NCI-H1105 treated with DMSO at 0.1 percent for 48 hours (cell line): ENCODE measurements at regions not wholly inside any gene's neighbourhood (a gene's known extent, or its start where the extent isn't known, plus 50 kb on each side); places are given as distances from the start of the nearest gene placed in this dataset.
A peak's percentile ranks its signal among the peaks of the same experiment; 100 is the strongest.
"Not testable (repeated sequence)": the region's sequence is repeated elsewhere in the genome, so short reads cannot be mapped to it uniquely, and the experiment has no call there.

ENCODE experiments used
- DNase-seq: peaks from one replicate; lab custom pipeline; 2025; lab: John Stamatoyannopoulos, UW

GRCh38 chr11:128157423-128158298 lies 429.7 kb downstream of the ETS1 start:
- DNase-seq: peak; percentile 92

- DNase-seq: no peak
These were observed 430.9 kb downstream of the ETS1 start for GRCh38 chr11:128156486-128156885.

- DNase-seq: no peak
These were observed 431.8 kb downstream of the ETS1 start for GRCh38 chr11:128155590-128155989.

DNA sequence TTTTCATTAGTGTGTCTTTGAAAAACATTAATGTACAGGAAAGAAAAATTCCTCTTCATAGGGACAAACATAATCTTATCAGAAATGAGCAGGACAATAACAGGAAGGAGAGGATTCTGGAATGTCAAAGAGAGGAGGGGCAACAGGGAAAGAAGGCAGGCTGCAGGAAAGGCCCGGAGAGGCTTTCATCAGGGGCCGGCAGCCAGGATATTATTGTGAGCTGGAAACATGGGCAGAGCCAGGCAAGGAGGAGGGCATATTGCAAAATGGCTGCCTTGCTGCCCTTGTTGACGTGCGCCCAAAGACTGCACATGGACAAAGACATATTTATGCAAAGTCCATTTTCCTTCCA lies 433.7 kb downstream of the ETS1 start:
- DNase-seq: no peak

DNA sequence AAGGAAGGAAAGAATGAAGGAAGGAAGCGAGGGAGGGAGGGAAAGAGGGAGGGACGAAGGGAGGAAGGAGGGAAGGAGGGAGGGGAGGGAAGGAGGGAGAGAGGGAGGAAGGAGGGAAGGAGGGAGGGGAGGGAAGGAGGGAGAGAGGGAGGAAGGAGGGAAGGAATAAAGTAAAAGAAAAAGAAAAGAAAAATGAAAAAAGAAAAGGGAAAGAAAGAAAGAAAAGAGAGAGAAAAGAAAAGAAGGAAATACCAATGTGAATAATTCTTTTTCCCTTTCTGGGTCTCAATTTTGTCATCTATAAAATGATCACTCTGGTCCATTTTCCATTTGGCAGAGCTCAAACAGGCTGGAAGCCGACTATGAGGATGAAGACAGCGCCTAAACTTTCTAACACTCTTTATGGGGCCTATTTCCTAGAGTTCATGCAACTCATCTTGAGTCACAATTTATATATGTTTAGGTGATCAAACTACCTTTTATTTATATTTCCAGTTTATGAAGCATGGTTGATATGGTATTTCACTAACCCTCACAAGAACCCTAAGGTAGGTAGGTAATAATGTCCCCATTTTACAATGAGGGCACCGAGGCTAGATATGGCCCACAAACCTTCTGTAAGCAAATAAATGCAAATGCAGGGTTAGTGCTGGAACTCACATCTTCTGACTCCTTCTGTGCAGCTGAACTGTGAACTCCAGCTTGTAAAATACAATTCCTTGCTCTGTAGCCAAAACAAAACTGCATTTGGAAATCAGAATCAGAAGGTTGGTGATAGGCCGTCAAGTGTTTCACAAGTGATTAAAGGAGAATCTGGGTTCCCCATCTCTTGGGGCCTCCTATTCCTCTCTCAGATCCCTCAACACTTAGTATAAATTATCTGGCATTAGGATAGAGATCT lies 434.3 kb downstream of the ETS1 start:
- DNase-seq: no peak

GRCh38 chr11:128151780-128152179 lies 435.6 kb downstream of the ETS1 start:
- no peak for DNase-seq

DNA sequence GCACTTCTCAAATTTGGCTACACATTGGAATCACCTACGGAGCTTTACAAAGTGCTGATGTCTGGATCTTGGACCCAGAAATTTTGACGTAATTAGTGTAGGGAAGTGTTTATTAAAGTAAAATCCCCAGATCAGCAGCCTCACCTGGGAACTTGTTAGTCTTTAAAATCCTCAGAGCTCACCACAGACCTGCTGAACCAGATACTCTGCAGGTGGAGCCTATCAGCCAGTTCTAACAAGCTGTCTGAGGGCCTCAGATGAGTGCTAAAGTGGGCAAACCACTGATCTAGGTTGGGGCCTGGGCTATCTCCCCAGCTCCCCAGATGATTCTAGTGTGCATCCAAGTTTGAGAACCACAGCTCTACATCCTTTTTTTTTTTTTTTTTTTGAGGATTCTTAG lies 436.0 kb downstream of the ETS1 start:
- no peak for DNase-seq

- DNase-seq: no peak
These were observed 439.1 kb downstream of the ETS1 start for GRCh38 chr11:128148208-128148607.

DNA sequence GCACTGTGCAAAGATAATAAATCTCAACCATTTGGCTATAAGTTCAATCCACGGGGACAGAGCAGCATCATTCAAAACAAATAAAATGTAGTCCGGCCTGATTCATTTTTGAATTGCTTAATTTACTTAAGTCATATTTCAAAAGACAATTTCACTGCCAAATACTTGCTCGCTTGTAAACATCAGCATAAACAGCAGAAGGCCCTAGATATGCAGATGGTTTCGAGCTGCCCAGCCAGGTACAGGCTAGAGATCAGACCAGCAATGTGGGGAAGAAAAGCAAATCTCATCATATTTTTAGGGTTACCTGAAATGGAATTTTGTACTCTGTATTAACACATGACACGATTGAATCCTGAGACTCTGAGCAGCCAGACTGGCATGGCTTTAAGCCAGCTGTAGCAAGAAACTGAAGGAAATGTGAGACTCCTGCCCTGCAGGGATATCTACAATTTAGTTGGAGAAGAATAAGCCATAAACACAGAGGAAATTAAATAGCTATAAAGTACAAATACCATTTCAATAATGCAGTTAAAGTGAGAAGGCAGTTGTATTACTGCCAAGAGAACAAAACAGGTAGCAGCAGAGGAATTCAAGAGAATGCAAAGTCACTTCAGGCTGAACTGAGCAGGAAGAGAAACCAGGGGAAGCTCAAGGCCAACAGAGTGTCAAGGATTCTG lies 440.3 kb downstream of the ETS1 start:
- peak; percentile 39 for DNase-seq

- DNase-seq: not testable (repeated sequence)
These were observed 447.1 kb downstream of the ETS1 start for GRCh38 chr11:128140293-128140692.

GRCh38 chr11:128135451-128135850 lies 451.9 kb downstream of the ETS1 start:
- DNase-seq: no peak

- no peak for DNase-seq
These were observed 453.9 kb downstream of the ETS1 start for GRCh38 chr11:128133501-128133900.

- no peak for DNase-seq
These were observed 457.3 kb downstream of the ETS1 start for GRCh38 chr11:128130052-128130451.

- no peak for DNase-seq
These were observed 461.6 kb downstream of the ETS1 start for GRCh38 chr11:128125723-128126122.

DNA sequence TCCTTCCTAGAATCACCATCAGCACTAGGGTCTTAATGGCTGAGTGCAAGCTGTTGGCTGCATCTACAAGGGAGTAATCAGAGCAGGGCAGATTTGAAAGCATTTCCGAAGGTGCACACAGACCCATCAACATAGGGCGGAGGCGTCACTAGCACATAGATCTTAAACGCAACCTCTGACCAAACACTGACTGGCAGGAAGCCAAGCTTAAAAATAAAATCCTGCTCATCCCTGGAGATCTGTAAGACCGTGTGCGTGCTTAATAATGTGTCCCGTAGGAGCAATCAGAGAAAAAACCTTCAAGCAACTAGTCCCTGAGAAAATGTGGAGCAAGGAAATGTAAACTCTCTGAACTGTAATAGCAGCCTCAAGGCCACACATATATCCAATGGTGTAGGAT lies 470.5 kb downstream of the ETS1 start:
- no peak for DNase-seq

DNA sequence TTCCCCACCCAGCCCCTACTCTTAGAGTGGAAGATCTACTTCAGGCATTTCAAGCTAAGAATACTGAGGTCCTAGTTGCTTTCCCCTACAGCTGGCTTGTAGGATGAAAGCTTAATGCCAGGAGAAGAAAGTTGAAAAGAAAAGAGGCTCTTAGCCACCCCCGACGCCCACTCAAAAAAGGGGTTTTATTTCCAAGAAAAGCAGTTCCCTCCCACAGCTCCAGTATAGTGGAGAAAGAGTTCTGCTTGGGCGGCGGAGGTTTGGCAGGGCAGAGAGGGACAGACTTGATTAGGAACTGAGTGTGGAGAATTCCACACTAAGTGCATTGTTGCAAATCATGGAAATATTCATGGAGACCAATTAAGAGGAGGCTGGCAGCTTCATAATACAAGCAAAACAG lies 470.9 kb downstream of the ETS1 start:
- DNase-seq: no peak

- no peak for DNase-seq
These were observed 481.4 kb downstream of the ETS1 start for GRCh38 chr11:128105950-128106349.

DNA sequence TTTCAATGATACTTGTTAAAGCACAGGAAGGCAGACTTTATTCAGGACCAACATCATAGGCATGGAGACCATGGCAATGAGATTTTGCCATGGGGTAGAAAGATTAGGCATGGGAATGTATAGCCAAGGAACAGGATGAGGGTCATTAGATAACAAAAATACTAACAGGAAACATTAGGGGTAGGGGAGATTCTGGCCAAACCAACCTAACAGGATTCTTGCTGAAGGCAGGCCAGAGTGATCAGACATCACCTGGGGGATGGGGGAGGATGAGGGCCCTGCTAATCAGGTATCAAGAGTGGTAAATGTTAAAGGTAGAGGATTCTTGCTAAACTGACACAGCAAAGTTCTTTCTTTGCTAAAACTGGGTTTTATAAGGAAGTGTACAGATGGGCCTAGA lies 481.8 kb downstream of the ETS1 start:
- no peak for DNase-seq

DNA sequence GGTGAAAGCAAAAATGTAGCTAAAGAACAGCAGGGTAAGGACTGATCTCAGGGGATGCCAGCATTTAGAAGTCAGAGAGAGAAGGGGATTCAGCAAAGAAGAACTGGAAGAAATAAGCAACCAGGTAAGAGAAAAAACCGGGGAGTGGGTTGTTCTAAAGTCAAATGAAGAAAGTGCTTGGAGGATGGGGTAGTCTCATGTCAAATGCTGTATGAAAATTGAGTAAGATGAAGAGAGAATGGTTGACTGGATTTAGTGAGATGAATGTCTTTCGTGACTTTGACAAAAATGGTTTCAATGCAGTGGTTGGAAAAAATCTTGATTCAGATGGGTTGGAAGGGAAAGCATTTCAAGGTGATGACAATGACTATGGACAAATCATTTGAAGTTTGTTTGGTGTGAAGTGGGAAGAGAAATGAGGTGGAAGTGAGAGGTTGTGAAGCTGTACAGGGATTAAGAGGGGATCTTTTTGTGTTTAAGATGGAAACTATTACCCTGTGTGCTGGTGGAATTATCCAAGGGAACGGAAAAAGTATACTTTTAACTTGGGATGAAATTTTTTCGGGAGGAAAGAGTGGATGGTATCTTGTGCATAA lies 484.0 kb downstream of the ETS1 start:
- DNase-seq: no peak

- no peak for DNase-seq
These were observed 488.6 kb downstream of the ETS1 start for GRCh38 chr11:128098781-128099180.

DNA sequence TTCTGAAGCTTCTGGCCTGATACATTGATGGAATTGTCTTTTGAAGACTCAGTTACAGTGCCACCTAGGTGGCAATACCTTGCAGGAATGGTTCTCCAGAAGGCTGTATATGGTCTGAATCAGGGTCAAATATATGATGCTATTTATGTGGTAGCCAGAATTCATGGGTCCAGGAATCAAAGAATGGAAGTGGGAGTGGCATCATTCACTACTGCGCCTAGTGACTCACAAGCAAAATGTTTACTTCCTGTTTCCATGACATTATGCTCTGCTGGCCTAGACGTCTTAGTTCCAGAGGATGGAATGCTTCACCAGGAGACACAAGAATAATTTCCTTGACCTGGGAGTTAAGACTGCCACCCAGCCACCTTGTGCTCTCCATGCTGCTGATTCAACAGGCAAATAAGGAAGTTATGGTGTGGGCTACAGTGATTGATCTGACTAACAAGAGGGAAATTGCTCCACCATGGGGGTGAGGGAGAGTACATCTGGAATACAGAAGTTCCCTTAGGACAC lies 491.8 kb downstream of the ETS1 start:
- no peak for DNase-seq

- no peak for DNase-seq
These were observed 493.7 kb downstream of the ETS1 start for GRCh38 chr11:128093689-128094088.
